ENCODE measurements at regions not wholly inside any gene's neighbourhood (a gene's known extent, or its start where the extent isn't known, plus 50 kb on each side); places are given as distances from the start of the nearest gene placed in this dataset.

DNA sequence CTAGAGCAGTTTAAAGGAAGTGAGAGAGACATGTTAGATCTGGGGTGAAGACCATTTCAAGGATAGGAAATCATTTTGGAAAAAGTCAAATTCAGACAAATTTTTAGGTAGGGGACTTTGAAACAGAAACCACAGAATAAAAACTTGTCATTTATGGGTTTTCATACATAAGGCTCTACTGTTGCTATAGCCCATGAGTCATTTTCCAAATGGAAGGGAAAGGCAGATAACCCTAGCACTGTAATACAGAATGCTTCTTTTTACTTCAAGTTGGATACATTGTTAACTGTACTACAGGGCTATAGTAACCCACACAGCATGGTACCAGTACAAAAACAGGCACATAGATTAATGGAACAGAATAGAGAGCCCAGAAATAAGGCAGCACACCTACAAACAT lies 455.4 kb downstream of the EBF1 start:
- Histone ChIP-seq H3K27ac (no peak overlapping the region), H3K27me3 (no peaks in the 10 kb centered on the region), H3K9me3 (no peaks in the 10 kb centered on the region), H3K4me1 (no peaks in the 10 kb centered on the region), H3K36me3 (no peaks in the 10 kb centered on the region), H3K4me3 (no peak overlapping the region)
- TF ChIP-seq, protein P1, sequence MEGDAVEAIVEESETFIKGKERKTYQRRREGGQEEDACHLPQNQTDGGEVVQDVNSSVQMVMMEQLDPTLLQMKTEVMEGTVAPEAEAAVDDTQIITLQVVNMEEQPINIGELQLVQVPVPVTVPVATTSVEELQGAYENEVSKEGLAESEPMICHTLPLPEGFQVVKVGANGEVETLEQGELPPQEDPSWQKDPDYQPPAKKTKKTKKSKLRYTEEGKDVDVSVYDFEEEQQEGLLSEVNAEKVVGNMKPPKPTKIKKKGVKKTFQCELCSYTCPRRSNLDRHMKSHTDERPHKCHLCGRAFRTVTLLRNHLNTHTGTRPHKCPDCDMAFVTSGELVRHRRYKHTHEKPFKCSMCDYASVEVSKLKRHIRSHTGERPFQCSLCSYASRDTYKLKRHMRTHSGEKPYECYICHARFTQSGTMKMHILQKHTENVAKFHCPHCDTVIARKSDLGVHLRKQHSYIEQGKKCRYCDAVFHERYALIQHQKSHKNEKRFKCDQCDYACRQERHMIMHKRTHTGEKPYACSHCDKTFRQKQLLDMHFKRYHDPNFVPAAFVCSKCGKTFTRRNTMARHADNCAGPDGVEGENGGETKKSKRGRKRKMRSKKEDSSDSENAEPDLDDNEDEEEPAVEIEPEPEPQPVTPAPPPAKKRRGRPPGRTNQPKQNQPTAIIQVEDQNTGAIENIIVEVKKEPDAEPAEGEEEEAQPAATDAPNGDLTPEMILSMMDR (IDR thresholded peaks at IDR 0.05): no peak
- intact Hi-C loops (cut with DNase I; ENCODE audit: low total_unique reads): no loop called here
- DNase-seq: no peak

DNA sequence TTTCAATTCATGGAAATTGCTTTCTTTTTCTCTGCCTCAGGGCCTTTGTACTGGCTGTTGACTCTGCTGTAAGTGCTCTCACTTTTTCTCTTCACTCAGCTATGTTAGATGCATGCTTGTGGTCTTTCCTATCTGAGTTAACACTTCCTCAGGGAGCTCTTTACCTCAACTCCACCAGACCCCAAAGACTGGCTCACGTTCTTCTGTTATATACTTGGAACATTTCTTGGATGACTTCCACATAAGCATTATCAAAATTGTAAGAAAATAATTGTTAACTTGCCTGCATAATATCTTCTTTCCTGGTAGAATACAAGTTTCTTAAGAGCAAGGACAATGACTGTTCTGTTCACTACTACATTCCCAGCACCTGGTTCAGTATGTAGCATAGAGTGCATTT lies 455.9 kb downstream of the EBF1 start:
- no peak overlapping the region for H3K4me3 ChIP-seq
- DNase-seq: no peak
- no peaks in the 10 kb centered on the region for H3K36me3 ChIP-seq
- no peak overlapping the region for H3K27ac ChIP-seq
- intact Hi-C loops (cut with DNase I; ENCODE audit: low total_unique reads): no loop called here
- TF ChIP-seq, protein P1 (IDR thresholded peaks at IDR 0.05): no peak
- no peaks in the 10 kb centered on the region for H3K9me3 ChIP-seq
- H3K27me3 ChIP-seq: no peaks in the 10 kb centered on the region
- no peaks in the 10 kb centered on the region for H3K4me1 ChIP-seq

DNA sequence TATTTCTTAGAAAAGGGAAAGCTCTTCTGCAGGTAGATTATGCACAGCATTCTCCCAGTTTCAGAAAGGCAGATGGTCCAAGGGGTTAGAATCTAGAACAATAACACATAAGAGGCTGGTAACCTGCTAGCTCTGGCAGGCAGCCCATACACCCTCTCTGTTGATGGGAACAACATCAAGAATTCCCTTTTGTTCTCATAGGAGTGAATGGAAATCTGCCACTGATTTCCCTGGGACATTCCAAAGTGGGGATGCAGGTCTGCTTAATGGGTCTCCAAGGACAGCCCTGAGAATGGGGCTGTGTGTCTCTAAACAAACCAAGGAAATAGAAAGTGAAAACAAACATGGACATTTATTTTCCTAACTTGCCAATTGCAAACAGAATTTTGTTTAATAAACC lies 456.8 kb downstream of the EBF1 start:
- Histone ChIP-seq H3K4me1 (no peaks in the 10 kb centered on the region), H3K4me3 (no peak overlapping the region), H3K27me3 (no peaks in the 10 kb centered on the region), H3K36me3 (no peaks in the 10 kb centered on the region), H3K27ac (no peak overlapping the region), H3K9me3 (no peaks in the 10 kb centered on the region)
- TF ChIP-seq, protein P1 (IDR thresholded peaks at IDR 0.05): no peak
- no peak for DNase-seq
- intact Hi-C loops (cut with DNase I; ENCODE audit: low total_unique reads): no loop called here

DNA sequence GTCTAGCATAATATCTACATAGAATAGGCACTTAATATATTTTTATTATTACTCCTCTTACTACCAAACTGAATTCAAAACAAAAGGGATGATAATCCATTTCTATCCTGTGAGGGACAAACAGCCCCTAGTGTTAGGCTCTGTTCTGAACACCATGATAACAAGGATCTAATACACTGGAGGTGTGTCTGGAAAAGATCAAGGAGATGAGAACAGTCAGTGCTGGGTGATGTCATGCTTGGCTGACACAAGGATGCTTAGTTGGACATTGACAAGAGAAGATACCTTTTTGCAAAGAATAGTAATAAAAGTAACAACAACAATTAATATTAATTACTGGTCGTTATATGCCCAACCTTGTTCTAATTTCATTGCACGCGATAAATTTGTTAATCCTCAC lies 458.7 kb downstream of the EBF1 start:
- Histone ChIP-seq H3K27me3 (no peaks in the 10 kb centered on the region), H3K27ac (no peak overlapping the region), H3K36me3 (no peaks in the 10 kb centered on the region), H3K4me3 (no peak overlapping the region), H3K4me1 (no peaks in the 10 kb centered on the region), H3K9me3 (no peaks in the 10 kb centered on the region)
- no peak for DNase-seq
- TF ChIP-seq, protein P1 (IDR thresholded peaks at IDR 0.05): no peak
- intact Hi-C loops (cut with DNase I; ENCODE audit: low total_unique reads): no loop called here

DNA sequence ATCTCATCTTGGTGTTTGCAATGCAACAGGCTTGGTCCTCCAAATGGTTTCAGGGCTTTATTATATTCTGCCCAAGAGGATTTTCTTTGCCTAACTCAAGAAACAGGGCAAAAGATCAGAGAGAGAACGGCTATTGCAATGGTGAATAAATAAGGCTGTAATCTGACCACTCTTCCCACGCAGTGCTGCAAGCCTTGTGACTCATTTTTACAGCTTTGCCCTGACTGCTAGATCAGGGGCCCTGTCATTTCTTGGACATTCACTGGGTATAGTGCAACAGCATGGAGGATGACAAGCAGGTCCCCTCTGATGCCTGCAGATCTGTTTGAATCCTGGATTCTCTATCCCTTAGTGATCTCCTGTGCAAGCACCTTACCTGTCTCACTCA lies 459.1 kb downstream of the EBF1 start:
- Histone ChIP-seq H3K36me3 (no peaks in the 10 kb centered on the region), H3K27me3 (no peaks in the 10 kb centered on the region), H3K27ac (no peak overlapping the region), H3K4me3 (no peak overlapping the region), H3K9me3 (no peaks in the 10 kb centered on the region), H3K4me1 (no peaks in the 10 kb centered on the region)
- no peak for DNase-seq
- intact Hi-C loops (cut with DNase I; ENCODE audit: low total_unique reads): no loop called here
- TF ChIP-seq, protein P1 (IDR thresholded peaks at IDR 0.05): no peak

DNA sequence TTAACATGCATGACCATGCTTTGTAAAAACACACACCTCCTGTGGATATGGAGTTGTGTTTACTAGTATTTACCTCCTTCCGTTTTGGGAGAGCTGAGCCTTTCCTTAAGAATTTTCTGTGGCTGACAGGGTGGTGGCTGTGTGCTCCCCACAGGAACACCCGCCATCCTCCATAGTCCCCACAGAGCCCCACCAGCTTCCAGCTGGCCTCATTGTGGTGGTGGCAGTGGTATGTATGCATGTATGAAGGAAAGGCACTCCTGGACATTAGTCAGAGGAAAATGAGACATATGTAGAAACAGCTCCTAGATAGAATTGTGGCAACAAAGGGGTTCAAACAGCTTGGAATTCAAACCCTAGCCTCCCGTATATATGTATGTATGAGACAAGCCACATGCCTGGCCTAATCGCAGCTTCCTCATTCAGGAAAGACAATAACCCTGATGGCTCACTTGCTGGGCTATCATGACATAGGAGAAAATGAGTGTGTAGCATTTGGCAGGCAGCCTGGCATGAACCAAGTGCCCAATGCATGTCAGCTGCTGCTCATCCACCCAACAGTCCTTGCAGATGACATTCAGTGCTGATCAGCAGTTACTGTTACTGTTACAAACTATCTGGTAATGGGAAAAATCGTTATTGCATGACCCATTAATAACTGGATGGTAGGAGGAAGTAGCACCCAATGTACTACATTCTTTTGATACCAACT lies 459.7 kb downstream of the EBF1 start:
- Histone ChIP-seq H3K36me3 (no peaks in the 10 kb centered on the region), H3K27ac (no peak overlapping the region), H3K9me3 (no peaks in the 10 kb centered on the region), H3K4me3 (no peak overlapping the region), H3K4me1 (no peaks in the 10 kb centered on the region), H3K27me3 (no peaks in the 10 kb centered on the region)
- DNase-seq: no peak
- intact Hi-C loops (cut with DNase I; ENCODE audit: low total_unique reads): no loop called here
- TF ChIP-seq, protein P1 (IDR thresholded peaks at IDR 0.05): no peak

Data from tibial artery (tissue), 4 donors.